NT2/D1 (cell line): ENCODE measurements at regions not wholly inside any gene's neighbourhood (a gene's known extent, or its start where the extent isn't known, plus 50 kb on each side); places are given as distances from the start of the nearest gene placed in this dataset.

Experiments
- SUZ12 ChIP-seq: IDR thresholded peaks from 2 replicates; pipeline ENCODE4 v1.6.1; 2011; ENCODE audit not compliant: insufficient read length, insufficient read depth; ENCODE audit errors: extremely low read depth
- ZNF274 ChIP-seq: IDR thresholded peaks from 2 replicates; pipeline ENCODE4 v1.6.1; 2011; ENCODE audit warnings: mild to moderate bottlenecking, low read depth, low read length

DNA sequence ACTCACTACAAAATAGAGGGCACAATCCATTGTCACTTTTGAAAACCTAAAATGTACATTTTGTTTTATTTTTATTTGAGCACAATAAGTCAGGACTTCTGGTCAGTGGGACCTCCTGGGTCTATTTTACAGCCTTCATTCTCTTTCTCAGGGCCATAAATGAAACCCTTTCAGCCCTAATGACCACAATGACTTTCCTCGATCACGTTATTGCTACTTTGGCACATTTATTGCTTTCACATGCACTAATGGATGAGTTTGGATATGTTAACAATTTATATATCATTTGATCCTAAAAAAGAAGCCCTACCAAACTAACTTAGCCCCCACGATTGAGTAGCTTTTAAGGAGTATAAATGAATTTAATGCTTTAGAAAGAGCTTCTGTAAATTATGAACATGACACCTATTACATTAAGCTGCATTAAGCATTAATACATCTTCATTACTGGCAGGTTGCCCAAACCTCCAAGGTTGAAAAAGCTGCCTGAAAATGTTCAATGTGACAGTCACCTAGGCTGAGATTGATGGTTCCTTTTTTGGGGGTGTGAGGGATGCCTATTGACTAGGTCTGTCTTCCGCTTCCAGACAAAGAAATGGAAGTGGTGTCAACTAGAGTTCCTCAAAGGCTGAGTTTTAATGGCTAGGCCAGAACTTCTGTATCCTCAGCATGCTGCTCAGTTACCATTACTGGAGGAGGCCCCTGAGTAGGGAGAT lies 296.4 kb downstream of the GPAT3 start:
- TF ChIP-seq ZNF274, result no peak
- no peak for TF ChIP-seq SUZ12
